ENCODE measurements at regions not wholly inside any gene's neighbourhood (a gene's known extent, or its start where the extent isn't known, plus 50 kb on each side); places are given as distances from the start of the nearest gene placed in this dataset.

DNA sequence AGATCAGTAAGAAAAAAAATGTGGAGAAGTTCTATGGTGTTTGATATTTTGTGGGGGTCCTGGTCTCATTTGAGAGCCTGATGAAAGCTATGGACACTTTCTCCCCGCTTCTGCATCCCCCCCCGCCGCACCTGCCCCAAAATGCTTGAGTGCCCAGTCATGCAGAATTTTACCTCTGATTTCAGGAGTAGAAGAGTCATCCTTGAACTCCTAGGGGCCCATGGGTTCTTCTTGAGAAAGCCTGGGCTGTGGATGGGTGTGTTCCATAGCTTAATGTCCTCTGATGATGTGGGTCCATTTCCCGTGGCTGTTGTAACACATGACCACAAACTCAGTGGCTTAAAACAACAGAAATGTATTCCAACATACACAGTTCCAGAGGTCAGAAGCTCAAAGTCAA, 248.8 kb upstream of the PWP1 start:
- CTCF ChIA-PET (ENCODE audit: partially characterized antibody): interaction anchor here (0.7 to 6.9 kb wide), 6 partner anchors 11 to 177 kb away, joined by 3 to 41 read pairs (median 4); no protein-coding TSS in a partner anchor

More for the DNA sequence above, 248.8 kb upstream of the PWP1 start:
- no peak overlapping the region for H2BK15ac ChIP-seq (ENCODE audit: low read length)
- no peak for FAIRE-seq
- no peak overlapping the region for H3K4me3 ChIP-seq (ENCODE audit: extremely low read depth in 1 of 4, insufficient read depth in 2 of 4, low read depth in 3 of 4, low read length in 4 of 4)
- H2BK12ac ChIP-seq (ENCODE audit: low read depth, low read length): peak overlapping the region; percentile 82
- no peak overlapping the region for H4K5ac ChIP-seq (ENCODE audit: insufficient read length, low read depth, low read length)
- H3K18ac ChIP-seq (ENCODE audit: extremely low read depth, low read length): no peak overlapping the region
- no peak overlapping the region for H2AFZ ChIP-seq (ENCODE audit: low read length)
- H4K20me1 ChIP-seq (replicated peaks in 1 of 2; ENCODE audit: control insufficient read depth in 1 of 2, insufficient read depth in 2 of 2, low read length in 2 of 2): no peaks in the 10 kb centered on the region
- no peak overlapping the region for H3K56ac ChIP-seq (replicated peaks; ENCODE audit: insufficient read length, low read depth, low read length)
- no peak for DNase-seq (ENCODE audit: low read depth in 1 of 2, low spot score in 2 of 2)
- no peak overlapping the region for H3K27ac ChIP-seq (ENCODE audit: low read depth, low read length)
- H3K79me1 ChIP-seq (ENCODE audit: low read depth, low read length): no peaks in the 10 kb centered on the region
- H4K91ac ChIP-seq (replicated peaks; ENCODE audit: insufficient read length, low read length): no peak overlapping the region
- peak overlapping the region; percentile 7; the same call in 1 of the 2 replicates for H4K8ac ChIP-seq (ENCODE audit: extremely low read depth, insufficient read depth, low read length)
- H3K23me2 ChIP-seq (ENCODE audit: low read depth, low read length): no peaks in the 10 kb centered on the region
- no peak overlapping the region for H3K14ac ChIP-seq (ENCODE audit: insufficient read length)
- no peaks in the 10 kb centered on the region for H3K79me2 ChIP-seq (ENCODE audit: control insufficient read depth in 1 of 2, insufficient read depth in 2 of 2, low read length in 2 of 2)
- no peak overlapping the region for H2BK5ac ChIP-seq (ENCODE audit: low read depth, low read length)
- no peaks in the 10 kb centered on the region for H3K36me3 ChIP-seq (ENCODE audit: control insufficient read depth in 2 of 4, insufficient read depth in 4 of 4, low read length in 3 of 4)
- H3K23ac ChIP-seq (ENCODE audit: insufficient read length): no peak overlapping the region
- POLR2A ChIA-PET (ENCODE audit: partially characterized antibody): interaction anchor here (0.7 kb wide), 1 partner anchor 15 kb away, joined by 5 read pairs; no protein-coding TSS in a partner anchor
- H3K27me3 ChIP-seq (replicated peaks in 1 of 4; ENCODE audit: control insufficient read depth in 3 of 4, extremely low read depth in 1 of 4, insufficient read depth in 3 of 4, low read length in 3 of 4): no peaks in the 10 kb centered on the region
- no peak overlapping the region for H3K4me2 ChIP-seq (ENCODE audit: insufficient read depth in 1 of 2, low read depth in 2 of 2, low read length in 2 of 2)
- no peak overlapping the region for H2BK20ac ChIP-seq (ENCODE audit: low read length)
- H3K4ac ChIP-seq (replicated peaks; ENCODE audit: insufficient read length, low read depth, low read length): no peak overlapping the region
- H3K9me3 ChIP-seq (ENCODE audit: insufficient read depth in 2 of 2, low read depth in 1 of 2, low read length in 1 of 2): no peaks in the 10 kb centered on the region
- H3K4me1 ChIP-seq (replicated peaks in 1 of 4; ENCODE audit: control insufficient read depth in 3 of 4, insufficient read depth in 4 of 4, low read length in 3 of 4): peaks cover 3 to 5% (median 3%) of the 10 kb centered on the region in 4 experiments; a peak in 6 of 7 replicates
- H3K9ac ChIP-seq (replicated peaks in 1 of 4; ENCODE audit: extremely low read depth in 1 of 4, low read depth in 3 of 4, low read length in 3 of 4): no peak overlapping the region
- no peak for TF ChIP-seq SIX5 (IDR thresholded peaks at IDR 0.05; ENCODE audit: low read depth, low read length)
- no peak for TF ChIP-seq GTF2F1 (IDR thresholded peaks at IDR 0.05; ENCODE audit: borderline replicate concordance, low read depth, low read length)
- TF ChIP-seq, protein P1, sequence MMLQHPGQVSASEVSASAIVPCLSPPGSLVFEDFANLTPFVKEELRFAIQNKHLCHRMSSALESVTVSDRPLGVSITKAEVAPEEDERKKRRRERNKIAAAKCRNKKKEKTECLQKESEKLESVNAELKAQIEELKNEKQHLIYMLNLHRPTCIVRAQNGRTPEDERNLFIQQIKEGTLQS (IDR thresholded peaks at IDR 0.05; ENCODE audit: insufficient read depth, low read depth, low read length): no peak
- WGBS, 2 experiments (ENCODE audit: extremely low coverage in 1 of 2, insufficient coverage in 1 of 2, insufficient read length in 1 of 2, insufficient replicate concordance in 2 of 2, low coverage in 1 of 2, low lambda C conversion rate in 2 of 2, missing lambda C conversion rate in 1 of 2): 97% methylated on average over 4 of the region's 4 CpGs; no CpG with 5 or more reads in 1 of the 2 experiments
- H2BK120ac ChIP-seq (replicated peaks; ENCODE audit: low read depth, low read length): no peak overlapping the region
- H2AK5ac ChIP-seq (ENCODE audit: low read depth, low read length): peak overlapping the region; percentile 83; the same call in 1 of the 2 replicates

Measured in H1 (cell line).